ENCODE measurements at regions not wholly inside any gene's neighbourhood (a gene's known extent, or its start where the extent isn't known, plus 50 kb on each side); places are given as distances from the start of the nearest gene placed in this dataset.

DNA sequence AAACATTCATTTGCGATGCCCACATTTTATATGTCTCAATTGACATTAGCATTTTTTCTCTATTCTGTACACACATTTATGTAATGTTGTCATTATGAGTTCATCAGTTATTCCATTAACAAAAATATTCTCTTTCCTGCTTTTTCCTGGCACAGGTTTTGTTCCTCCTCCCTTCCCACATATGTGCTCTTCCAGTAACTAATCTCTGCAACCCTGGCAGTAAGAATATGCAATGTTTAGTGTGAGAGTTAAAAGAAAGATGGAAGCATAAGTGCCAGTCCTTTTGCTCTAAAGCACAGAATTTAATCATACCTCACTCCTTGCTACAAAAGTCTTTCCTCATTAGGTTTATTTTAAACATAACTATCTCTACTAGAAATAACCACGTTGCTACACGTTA, 155.8 kb upstream of the ERBB4 start:
- Histone ChIP-seq H3K9me3 (no peaks in the 10 kb centered on the region), H3K4me3 (no peak overlapping the region), H3K4me1 (replicated peaks) (no peaks in the 10 kb centered on the region), H3K27ac (no peak overlapping the region), H3K27me3 (replicated peaks; ENCODE audit: insufficient read depth) (no peaks in the 10 kb centered on the region), H3K36me3 (no peaks in the 10 kb centered on the region)
- intact Hi-C loops (cut with DNase I) = no loop called here
- TF ChIP-seq CTCF (IDR thresholded peaks at IDR 0.05) = no peak
- TF ChIP-seq POLR2AphosphoS5 (IDR thresholded peaks at IDR 0.05) = no peak
- no peak for TF ChIP-seq POLR2A (IDR thresholded peaks at IDR 0.05)
- 62% methylated on average over 3 of the region's 3 CpGs for WGBS
- DNase-seq (ENCODE audit: low spot score) = no peak

- H3K36me3 ChIP-seq = no peaks in the 10 kb centered on the region
- H3K9me3 ChIP-seq = no peaks in the 10 kb centered on the region
- H3K4me3 ChIP-seq = no peak overlapping the region
- TF ChIP-seq CTCF (IDR thresholded peaks at IDR 0.05) (no peak), POLR2AphosphoS5 (IDR thresholded peaks at IDR 0.05) (no peak), POLR2A (IDR thresholded peaks at IDR 0.05) (no peak)
- H3K27me3 ChIP-seq (replicated peaks; ENCODE audit: insufficient read depth) = no peaks in the 10 kb centered on the region
- intact Hi-C loops (cut with DNase I) = no loop called here
- H3K4me1 ChIP-seq (replicated peaks) = no peaks in the 10 kb centered on the region
- DNase-seq (ENCODE audit: low spot score) = no peak
- H3K27ac ChIP-seq = no peak overlapping the region
- 79% methylated on average over 3 of the region's 3 CpGs for WGBS
These were observed 153.9 kb upstream of the ERBB4 start for GRCh38 chr2:212692466-212692865.

- Histone ChIP-seq H3K9me3 (no peaks in the 10 kb centered on the region), H3K27ac (no peak overlapping the region), H3K27me3 (replicated peaks; ENCODE audit: insufficient read depth) (no peaks in the 10 kb centered on the region), H3K4me3 (no peak overlapping the region), H3K4me1 (replicated peaks) (no peaks in the 10 kb centered on the region), H3K36me3 (no peaks in the 10 kb centered on the region)
- intact Hi-C loops (cut with DNase I) = loop anchor here (5.0 kb wide), 1 partner anchor 466 kb away; the partner anchor contains the start of gene IKZF2
- TF ChIP-seq CTCF (IDR thresholded peaks at IDR 0.05) (peak in 3 of 4 experiments; percentile 65 to 81 (median 71)), POLR2A (IDR thresholded peaks at IDR 0.05) (no peak), POLR2AphosphoS5 (IDR thresholded peaks at IDR 0.05) (peak; percentile 8)
- WGBS = 20% methylated on average over 10 of the region's 10 CpGs
- peak; percentile 44 for DNase-seq (ENCODE audit: low spot score)
These were observed 147.8 kb upstream of the ERBB4 start for GRCh38 chr2:212686285-212686895.

DNA sequence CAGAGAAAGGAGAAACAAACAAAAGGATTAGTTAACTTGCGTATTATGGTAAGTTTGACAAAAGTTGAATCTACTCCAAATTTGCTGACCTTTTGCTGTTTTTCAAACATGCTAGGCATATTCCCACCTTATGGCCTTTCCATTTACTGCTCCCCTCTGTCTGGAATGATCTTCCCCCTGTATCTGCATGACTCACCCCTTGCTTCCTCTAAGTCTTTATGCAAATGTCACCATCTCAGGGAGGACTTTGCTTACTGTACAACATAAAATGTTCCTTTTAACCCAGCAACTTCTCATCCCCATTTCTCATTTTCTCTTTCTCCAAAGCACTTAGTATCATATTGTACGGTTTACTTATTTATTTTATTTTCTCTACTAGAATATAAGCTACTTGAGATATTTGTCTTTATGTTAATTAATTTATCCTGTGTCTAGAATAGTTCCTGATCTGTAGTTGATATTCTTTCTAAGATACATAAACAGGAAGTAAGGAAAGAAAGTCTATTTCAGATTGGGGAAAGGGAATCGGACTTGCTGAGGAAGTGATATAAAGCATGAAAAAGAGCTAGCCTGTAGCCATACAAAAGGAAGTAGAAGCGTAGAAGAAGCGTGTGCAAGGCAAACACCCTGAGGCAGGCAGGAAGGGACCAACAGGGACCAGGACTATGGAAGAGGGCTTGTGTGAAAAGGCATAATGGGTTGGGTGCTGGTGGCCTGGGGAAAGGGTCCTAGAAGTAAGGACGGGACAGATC, 144.9 kb upstream of the ERBB4 start:
- no peak overlapping the region for H3K27ac ChIP-seq
- no peak for DNase-seq (ENCODE audit: low spot score)
- TF ChIP-seq CTCF (IDR thresholded peaks at IDR 0.05) = no peak
- WGBS = 79% methylated on average over 6 of the region's 6 CpGs
- H3K27me3 ChIP-seq (replicated peaks; ENCODE audit: insufficient read depth) = no peaks in the 10 kb centered on the region
- no peak overlapping the region for H3K4me3 ChIP-seq
- intact Hi-C loops (cut with DNase I) = no loop called here
- no peaks in the 10 kb centered on the region for H3K4me1 ChIP-seq (replicated peaks)
- no peaks in the 10 kb centered on the region for H3K9me3 ChIP-seq
- no peaks in the 10 kb centered on the region for H3K36me3 ChIP-seq

GRCh38 chr2:212682937-212683336, 144.3 kb upstream of the ERBB4 start:
- DNase-seq (ENCODE audit: low spot score) = no peak
- Histone ChIP-seq H3K4me1 (replicated peaks) (no peaks in the 10 kb centered on the region), H3K27me3 (replicated peaks; ENCODE audit: insufficient read depth) (no peaks in the 10 kb centered on the region), H3K36me3 (no peaks in the 10 kb centered on the region), H3K4me3 (no peak overlapping the region), H3K27ac (no peak overlapping the region), H3K9me3 (no peaks in the 10 kb centered on the region)
- WGBS = 76% methylated on average over 3 of the region's 3 CpGs
- intact Hi-C loops (cut with DNase I) = no loop called here
- no peak for TF ChIP-seq POLR2A (IDR thresholded peaks at IDR 0.05)
- TF ChIP-seq POLR2AphosphoS5 (IDR thresholded peaks at IDR 0.05) = no peak
- no peak for TF ChIP-seq CTCF (IDR thresholded peaks at IDR 0.05)

Data from prostate gland (tissue), 2 donors.